ENCODE measurements at regions not wholly inside any gene's neighbourhood (a gene's known extent, or its start where the extent isn't known, plus 50 kb on each side); places are given as distances from the start of the nearest gene placed in this dataset.

DNA sequence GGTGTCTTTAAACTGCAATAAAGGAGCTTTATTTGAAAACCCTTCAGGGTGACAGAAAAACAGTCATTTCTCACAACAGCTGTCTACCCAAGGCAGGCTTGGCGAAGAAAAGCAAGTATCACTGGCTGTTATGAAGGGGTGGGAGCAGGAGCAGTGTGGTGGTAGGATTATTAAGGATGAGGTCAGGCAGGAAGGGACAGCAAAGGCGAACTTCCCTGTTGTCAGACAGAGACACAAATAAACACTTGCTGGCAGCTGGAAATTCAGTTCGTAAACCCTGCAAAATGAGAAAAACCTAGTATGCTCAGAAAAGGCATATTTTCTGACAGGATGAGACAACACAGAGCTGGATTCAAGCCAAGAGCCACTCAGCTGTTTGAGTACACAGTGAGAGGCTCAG is 416.3 kb upstream of the CDH5 start:
- TF ChIP-seq, protein P1, sequence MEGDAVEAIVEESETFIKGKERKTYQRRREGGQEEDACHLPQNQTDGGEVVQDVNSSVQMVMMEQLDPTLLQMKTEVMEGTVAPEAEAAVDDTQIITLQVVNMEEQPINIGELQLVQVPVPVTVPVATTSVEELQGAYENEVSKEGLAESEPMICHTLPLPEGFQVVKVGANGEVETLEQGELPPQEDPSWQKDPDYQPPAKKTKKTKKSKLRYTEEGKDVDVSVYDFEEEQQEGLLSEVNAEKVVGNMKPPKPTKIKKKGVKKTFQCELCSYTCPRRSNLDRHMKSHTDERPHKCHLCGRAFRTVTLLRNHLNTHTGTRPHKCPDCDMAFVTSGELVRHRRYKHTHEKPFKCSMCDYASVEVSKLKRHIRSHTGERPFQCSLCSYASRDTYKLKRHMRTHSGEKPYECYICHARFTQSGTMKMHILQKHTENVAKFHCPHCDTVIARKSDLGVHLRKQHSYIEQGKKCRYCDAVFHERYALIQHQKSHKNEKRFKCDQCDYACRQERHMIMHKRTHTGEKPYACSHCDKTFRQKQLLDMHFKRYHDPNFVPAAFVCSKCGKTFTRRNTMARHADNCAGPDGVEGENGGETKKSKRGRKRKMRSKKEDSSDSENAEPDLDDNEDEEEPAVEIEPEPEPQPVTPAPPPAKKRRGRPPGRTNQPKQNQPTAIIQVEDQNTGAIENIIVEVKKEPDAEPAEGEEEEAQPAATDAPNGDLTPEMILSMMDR (IDR thresholded peaks at IDR 0.05), result no peak
- TF ChIP-seq POLR2A (IDR thresholded peaks at IDR 0.05) (no peak), POLR2AphosphoS5 (IDR thresholded peaks at IDR 0.05; ENCODE audit: insufficient read depth in 1 of 2, low read depth in 1 of 2) (no peak)
